ENCODE measurements at regions not wholly inside any gene's neighbourhood (a gene's known extent, or its start where the extent isn't known, plus 50 kb on each side); places are given as distances from the start of the nearest gene placed in this dataset.

DNA sequence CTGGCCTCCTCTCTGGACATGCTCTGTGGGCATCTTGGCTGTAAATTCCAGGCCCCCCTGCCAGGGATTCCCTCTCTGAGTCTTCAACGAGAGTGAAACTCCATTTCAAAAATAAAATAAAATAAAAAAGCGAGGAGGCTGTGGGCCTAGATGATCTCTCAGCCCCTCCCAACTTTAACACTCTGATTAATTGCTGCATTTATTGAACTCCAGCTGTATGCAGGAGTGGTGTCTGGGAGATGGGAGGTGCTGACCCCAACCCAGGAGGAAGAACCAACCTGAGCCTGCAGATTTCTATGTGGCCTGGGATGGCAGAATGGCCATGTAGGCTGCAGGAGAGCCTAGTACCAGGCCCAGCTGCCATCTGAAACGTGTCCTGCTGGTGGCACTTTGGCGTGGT lies 154.5 kb upstream of the IER5L start:
- TF ChIP-seq, protein P1, sequence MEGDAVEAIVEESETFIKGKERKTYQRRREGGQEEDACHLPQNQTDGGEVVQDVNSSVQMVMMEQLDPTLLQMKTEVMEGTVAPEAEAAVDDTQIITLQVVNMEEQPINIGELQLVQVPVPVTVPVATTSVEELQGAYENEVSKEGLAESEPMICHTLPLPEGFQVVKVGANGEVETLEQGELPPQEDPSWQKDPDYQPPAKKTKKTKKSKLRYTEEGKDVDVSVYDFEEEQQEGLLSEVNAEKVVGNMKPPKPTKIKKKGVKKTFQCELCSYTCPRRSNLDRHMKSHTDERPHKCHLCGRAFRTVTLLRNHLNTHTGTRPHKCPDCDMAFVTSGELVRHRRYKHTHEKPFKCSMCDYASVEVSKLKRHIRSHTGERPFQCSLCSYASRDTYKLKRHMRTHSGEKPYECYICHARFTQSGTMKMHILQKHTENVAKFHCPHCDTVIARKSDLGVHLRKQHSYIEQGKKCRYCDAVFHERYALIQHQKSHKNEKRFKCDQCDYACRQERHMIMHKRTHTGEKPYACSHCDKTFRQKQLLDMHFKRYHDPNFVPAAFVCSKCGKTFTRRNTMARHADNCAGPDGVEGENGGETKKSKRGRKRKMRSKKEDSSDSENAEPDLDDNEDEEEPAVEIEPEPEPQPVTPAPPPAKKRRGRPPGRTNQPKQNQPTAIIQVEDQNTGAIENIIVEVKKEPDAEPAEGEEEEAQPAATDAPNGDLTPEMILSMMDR (conservative IDR thresholded peaks at IDR 0.05), result no peak
- no peaks in the 10 kb centered on the region for H3K27me3 Mint-ChIP-seq
- peaks cover 10% of the 10 kb centered on the region for H3K9me3 Mint-ChIP-seq
- no peak for DNase-seq (ENCODE audit: extremely low spot score, unreplicated experiment)
- H3K4me1 Mint-ChIP-seq (ENCODE audit: unreplicated experiment), result peaks cover 43% of the 10 kb centered on the region
- peak overlapping the region; percentile 57 for H3K4me3 Mint-ChIP-seq
- peak overlapping the region; percentile 77 for H3K27ac Mint-ChIP-seq
- no peaks in the 10 kb centered on the region for H3K36me3 Mint-ChIP-seq

DNA sequence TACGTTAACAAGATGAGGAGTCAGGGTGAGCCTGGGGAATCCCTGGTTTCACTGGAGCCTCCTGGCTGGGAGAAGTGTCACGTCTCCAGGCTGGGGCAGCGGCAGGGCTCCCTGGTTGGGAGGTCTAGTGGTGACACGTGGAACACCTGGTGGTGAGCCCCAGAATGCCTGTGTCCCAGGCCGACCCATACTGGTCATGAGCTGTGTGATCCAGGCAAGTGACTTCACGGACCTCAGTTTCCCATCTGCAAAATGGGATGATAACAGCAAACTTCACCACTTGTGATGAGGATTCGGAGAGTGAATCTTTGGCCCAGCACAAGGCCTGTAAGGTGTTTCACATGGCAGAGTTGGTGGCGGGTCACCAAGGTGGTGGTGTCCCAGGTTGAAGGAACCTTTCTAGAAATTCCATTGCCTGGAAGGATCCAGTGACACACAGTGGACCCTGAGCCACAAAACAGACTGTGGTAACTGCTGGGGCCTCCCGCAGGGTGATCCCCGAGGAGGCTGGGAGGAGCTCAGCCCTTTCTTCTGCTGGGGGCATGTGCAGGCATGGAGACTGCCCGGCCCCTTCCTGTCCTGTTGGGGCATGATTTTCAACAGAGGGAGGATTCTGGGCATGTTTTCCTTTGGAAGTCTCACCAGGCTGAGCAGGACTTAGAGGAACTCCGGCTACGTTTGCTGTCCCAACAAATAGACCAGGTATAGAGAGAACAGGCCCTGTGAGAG lies 153.9 kb upstream of the IER5L start:
- TF ChIP-seq, protein P1 (conservative IDR thresholded peaks at IDR 0.05), result no peak
- H3K27ac Mint-ChIP-seq, result peak overlapping the region; percentile 91
- DNase-seq (ENCODE audit: extremely low spot score, unreplicated experiment), result no peak
- H3K9me3 Mint-ChIP-seq, result peaks cover 10% of the 10 kb centered on the region
- no peaks in the 10 kb centered on the region for H3K36me3 Mint-ChIP-seq
- H3K4me1 Mint-ChIP-seq (ENCODE audit: unreplicated experiment), result peaks cover 44% of the 10 kb centered on the region
- no peaks in the 10 kb centered on the region for H3K27me3 Mint-ChIP-seq
- H3K4me3 Mint-ChIP-seq, result peak overlapping the region; percentile 57

DNA sequence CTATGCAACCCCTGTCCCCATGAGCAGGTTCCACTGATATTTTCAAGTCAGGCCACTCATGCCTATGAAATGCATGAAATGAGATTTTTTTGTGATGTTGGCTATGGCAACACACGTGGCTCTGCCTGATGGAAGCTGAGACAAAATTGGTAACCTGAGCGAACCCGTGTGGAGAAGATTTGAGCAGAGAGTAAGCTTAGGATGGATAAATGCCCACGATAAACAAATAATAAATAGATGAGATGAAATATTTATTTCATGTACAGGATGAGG lies 153.4 kb upstream of the IER5L start:
- TF ChIP-seq, protein P1 (conservative IDR thresholded peaks at IDR 0.05), result no peak
- Mint-ChIP-seq H3K36me3 (no peaks in the 10 kb centered on the region), H3K27ac (peak overlapping the region; percentile 91), H3K4me1 (ENCODE audit: unreplicated experiment) (peaks cover 40% of the 10 kb centered on the region), H3K4me3 (no peak overlapping the region), H3K9me3 (peaks cover 10% of the 10 kb centered on the region), H3K27me3 (no peaks in the 10 kb centered on the region)
- DNase-seq (ENCODE audit: extremely low spot score, unreplicated experiment), result no peak

DNA sequence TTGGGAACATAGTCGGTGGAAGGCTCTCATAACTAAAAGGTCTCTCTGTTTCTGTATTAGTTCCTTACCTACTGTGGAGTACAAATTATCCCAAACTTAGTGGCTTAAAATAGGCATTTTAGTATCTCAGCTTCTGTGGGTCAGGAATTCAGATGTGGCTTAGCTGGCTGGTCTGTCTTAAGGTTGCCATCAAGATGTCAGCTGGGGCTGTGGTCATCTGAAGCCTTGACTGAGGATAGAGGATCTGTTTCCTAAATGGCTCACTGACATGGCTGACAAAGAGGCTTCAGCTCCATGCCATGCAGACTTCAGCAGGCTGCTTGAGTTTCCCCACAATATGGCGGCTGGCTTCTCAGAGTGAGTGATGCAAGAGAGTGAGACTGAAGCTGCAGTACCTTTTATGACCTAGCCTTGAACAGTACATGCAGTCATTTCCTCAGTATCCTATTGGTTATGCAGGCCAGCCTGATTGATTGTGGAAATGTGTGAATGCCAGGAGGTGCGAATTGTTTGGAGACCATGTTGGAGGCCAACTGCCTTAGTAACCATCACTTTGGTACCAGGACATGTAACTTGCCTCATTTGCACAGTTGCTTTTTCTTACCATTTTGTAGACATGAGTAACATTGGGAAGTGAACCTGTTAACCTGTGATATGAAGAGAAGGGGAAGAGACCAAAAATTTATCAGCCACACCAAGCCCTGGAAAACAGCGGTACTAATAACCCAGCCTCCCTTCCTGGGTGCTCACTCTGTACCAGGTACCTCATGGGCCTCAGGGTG lies 152.8 kb upstream of the IER5L start:
- Mint-ChIP-seq H3K27me3 (no peaks in the 10 kb centered on the region), H3K4me1 (ENCODE audit: unreplicated experiment) (peaks cover 37% of the 10 kb centered on the region), H3K36me3 (no peaks in the 10 kb centered on the region), H3K4me3 (no peak overlapping the region), H3K27ac (peak overlapping the region; percentile 91), H3K9me3 (peaks cover 10% of the 10 kb centered on the region)
- TF ChIP-seq, protein P1 (conservative IDR thresholded peaks at IDR 0.05), result no peak
- DNase-seq (ENCODE audit: extremely low spot score, unreplicated experiment), result no peak

DNA sequence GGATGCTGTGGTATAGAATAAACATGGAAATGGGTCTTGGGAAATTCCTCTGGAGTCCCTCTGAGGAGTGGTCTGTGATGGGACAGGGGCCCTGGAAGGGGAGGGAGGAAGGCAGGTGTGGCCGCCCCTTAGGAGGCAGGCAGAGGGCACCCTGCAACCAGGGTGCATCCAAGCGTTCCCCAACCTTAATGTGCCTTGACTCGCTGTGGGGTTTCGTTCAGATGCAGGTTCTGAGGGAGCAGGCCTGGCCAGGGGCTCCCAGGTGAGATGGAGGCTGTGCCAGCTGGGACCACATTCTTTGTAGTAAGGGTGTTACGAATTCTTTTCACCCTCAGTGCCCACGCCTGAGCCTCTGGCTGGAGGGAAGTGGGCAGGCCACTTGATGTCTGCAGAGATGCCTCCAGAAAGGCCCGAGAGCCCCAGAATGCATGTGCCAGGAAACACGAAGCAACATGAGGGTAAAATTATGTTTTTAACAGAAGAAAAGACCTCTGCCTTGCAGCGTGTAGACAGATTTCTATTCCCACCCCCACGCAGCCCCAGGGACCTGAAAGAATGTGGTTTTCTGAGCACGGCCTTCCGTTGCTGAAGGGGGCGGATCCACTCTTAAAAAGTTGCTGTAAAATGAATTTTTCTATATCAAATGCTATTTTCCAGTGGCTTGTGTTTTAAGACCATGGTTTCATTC lies 150.4 kb upstream of the IER5L start:
- peaks cover 30% of the 10 kb centered on the region for H3K4me1 Mint-ChIP-seq (ENCODE audit: unreplicated experiment)
- H3K4me3 Mint-ChIP-seq, result no peak overlapping the region
- DNase-seq (ENCODE audit: extremely low spot score, unreplicated experiment), result no peak
- H3K36me3 Mint-ChIP-seq, result no peaks in the 10 kb centered on the region
- H3K9me3 Mint-ChIP-seq, result peaks cover 10% of the 10 kb centered on the region
- TF ChIP-seq, protein P1 (conservative IDR thresholded peaks at IDR 0.05), result no peak
- H3K27me3 Mint-ChIP-seq, result no peaks in the 10 kb centered on the region
- no peak overlapping the region for H3K27ac Mint-ChIP-seq
